Activated B cell treated with CpG ODN at 0.5 μM for 24 hours (primary cell): ENCODE measurements at regions not wholly inside any gene's neighbourhood (a gene's known extent, or its start where the extent isn't known, plus 50 kb on each side); places are given as distances from the start of the nearest gene placed in this dataset.

Source experiments
- ATAC-seq: fragments of 200-7000 bp; cut with Tn5 transposase; one replicate; pipeline ENCODE4 v1.10.0; 2021; ENCODE audit warnings: low read depth, mild to moderate bottlenecking, moderate library complexity
- CTCF ChIA-PET: fragments of 350-600 bp; sonication (Branson Sonifier 250); formaldehyde crosslinking; loops from one replicate; lab custom pipeline; 2021; ENCODE audit warnings: antibody characterized with exemption; lab: Charles Lee
- POLR2A ChIA-PET: fragments of 350-600 bp; sonication (Branson Sonifier 250); formaldehyde crosslinking; loops from one replicate; lab custom pipeline; 2021; ENCODE audit warnings: antibody characterized with exemption; lab: Charles Lee
- DNase-seq: peaks from one replicate; pipeline ENCODE4 v3.0.0; 2022
- H3K27ac Mint-ChIP-seq: one replicate; pipeline ENCODE4 v1.8.0; 2020; ENCODE audit warnings: mixed read lengths
- H3K27me3 Mint-ChIP-seq: one replicate; pipeline ENCODE4 v1.8.0; 2021; ENCODE audit warnings: mixed read lengths
- H3K36me3 Mint-ChIP-seq: one replicate; pipeline ENCODE4 v1.8.0; 2021; ENCODE audit warnings: low read depth, mixed read lengths
- H3K4me1 Mint-ChIP-seq: one replicate; pipeline ENCODE4 v1.8.0; 2021; ENCODE audit warnings: mixed read lengths
- H3K4me3 Mint-ChIP-seq: one replicate; pipeline ENCODE4 v1.8.0; 2020; ENCODE audit warnings: mild to moderate bottlenecking, mixed read lengths
- H3K9me3 Mint-ChIP-seq: one replicate; pipeline ENCODE4 v1.8.0; 2020; ENCODE audit warnings: mixed read lengths
- intact Hi-C: fragments of 100-400 bp; cut with micrococcal nuclease; formaldehyde crosslinking; loops from one replicate; pipeline ENCODE4 v1.15.1; 2024
- TF ChIP-seq, protein P1 (sequence below): fragments of 200-600 bp; IDR thresholded peaks from one replicate; pipeline ENCODE4 v1.8.0; 2022; ENCODE audit warnings: antibody characterized with exemption, mild to moderate bottlenecking

- H3K36me3 Mint-ChIP-seq = no peaks in the 10 kb centered on the region
- no peaks in the 10 kb centered on the region for H3K27me3 Mint-ChIP-seq
- TF ChIP-seq, protein P1, sequence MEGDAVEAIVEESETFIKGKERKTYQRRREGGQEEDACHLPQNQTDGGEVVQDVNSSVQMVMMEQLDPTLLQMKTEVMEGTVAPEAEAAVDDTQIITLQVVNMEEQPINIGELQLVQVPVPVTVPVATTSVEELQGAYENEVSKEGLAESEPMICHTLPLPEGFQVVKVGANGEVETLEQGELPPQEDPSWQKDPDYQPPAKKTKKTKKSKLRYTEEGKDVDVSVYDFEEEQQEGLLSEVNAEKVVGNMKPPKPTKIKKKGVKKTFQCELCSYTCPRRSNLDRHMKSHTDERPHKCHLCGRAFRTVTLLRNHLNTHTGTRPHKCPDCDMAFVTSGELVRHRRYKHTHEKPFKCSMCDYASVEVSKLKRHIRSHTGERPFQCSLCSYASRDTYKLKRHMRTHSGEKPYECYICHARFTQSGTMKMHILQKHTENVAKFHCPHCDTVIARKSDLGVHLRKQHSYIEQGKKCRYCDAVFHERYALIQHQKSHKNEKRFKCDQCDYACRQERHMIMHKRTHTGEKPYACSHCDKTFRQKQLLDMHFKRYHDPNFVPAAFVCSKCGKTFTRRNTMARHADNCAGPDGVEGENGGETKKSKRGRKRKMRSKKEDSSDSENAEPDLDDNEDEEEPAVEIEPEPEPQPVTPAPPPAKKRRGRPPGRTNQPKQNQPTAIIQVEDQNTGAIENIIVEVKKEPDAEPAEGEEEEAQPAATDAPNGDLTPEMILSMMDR = no peak
- H3K4me3 Mint-ChIP-seq = no peak overlapping the region
- ChIA-PET CTCF (no interaction called here), POLR2A (no interaction called here)
- DNase-seq = no peak
- H3K27ac Mint-ChIP-seq = no peak overlapping the region
- H3K9me3 Mint-ChIP-seq = no peaks in the 10 kb centered on the region
- no peaks in the 10 kb centered on the region for H3K4me1 Mint-ChIP-seq
- intact Hi-C loops = no loop called here
- no peak for ATAC-seq
These were observed 174.0 kb upstream of the SLC27A6 start for GRCh38 chr5:128791312-128791711.

- no peak overlapping the region for H3K4me3 Mint-ChIP-seq
These were observed 168.8 kb upstream of the SLC27A6 start for GRCh38 chr5:128796506-128796905.

GRCh38 chr5:128798871-128799270 lies 166.4 kb upstream of the SLC27A6 start:
- intact Hi-C loops = no loop called here
- no peaks in the 10 kb centered on the region for H3K27me3 Mint-ChIP-seq
- no peak for DNase-seq
- ChIA-PET POLR2A (no interaction called here), CTCF (no interaction called here)
- H3K27ac Mint-ChIP-seq = no peak overlapping the region
- H3K4me3 Mint-ChIP-seq = no peak overlapping the region
- H3K4me1 Mint-ChIP-seq = no peaks in the 10 kb centered on the region
- TF ChIP-seq, protein P1 = no peak
- H3K36me3 Mint-ChIP-seq = no peaks in the 10 kb centered on the region
- ATAC-seq = no peak
- H3K9me3 Mint-ChIP-seq = peaks cover 2% of the 10 kb centered on the region

More at GRCh38 chr5:128796506-128796905, 168.8 kb upstream of the SLC27A6 start:
- intact Hi-C loops = no loop called here
- H3K36me3 Mint-ChIP-seq = no peaks in the 10 kb centered on the region
- DNase-seq = no peak
- H3K27me3 Mint-ChIP-seq = no peaks in the 10 kb centered on the region
- ChIA-PET POLR2A (no interaction called here), CTCF (no interaction called here)
- no peaks in the 10 kb centered on the region for H3K4me1 Mint-ChIP-seq
- TF ChIP-seq, protein P1 = no peak
- no peak overlapping the region for H3K27ac Mint-ChIP-seq
- H3K9me3 Mint-ChIP-seq = peaks cover 2% of the 10 kb centered on the region
- no peak for ATAC-seq

DNA sequence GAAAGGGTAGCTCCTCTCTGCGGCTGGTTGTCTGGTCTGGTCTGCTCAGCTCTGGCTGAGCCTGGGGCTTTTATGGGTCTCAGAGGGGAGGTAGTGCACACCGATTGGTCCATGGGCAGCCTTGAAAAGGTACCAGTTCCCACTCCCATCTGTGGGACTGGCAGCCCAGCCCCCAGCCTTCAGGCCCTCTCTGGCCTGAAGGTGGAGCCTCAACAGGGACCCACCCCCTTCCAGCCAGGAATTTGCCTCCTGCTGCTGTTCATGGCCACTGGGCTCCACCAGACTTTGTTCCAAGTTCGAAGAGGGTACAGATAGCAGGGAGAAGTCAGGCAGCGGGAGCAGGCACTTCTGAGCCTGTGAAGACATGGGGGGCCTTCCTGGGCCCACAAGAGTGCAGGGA lies 165.3 kb upstream of the SLC27A6 start:
- Mint-ChIP-seq H3K9me3 (peaks cover 2% of the 10 kb centered on the region), H3K36me3 (no peaks in the 10 kb centered on the region), H3K27me3 (no peaks in the 10 kb centered on the region), H3K4me3 (no peak overlapping the region), H3K4me1 (no peaks in the 10 kb centered on the region), H3K27ac (no peak overlapping the region)
- TF ChIP-seq, protein P1 = no peak
- no peak for DNase-seq
- intact Hi-C loops = no loop called here
- ChIA-PET CTCF (no interaction called here), POLR2A (no interaction called here)
- no peak for ATAC-seq

- peaks cover 2% of the 10 kb centered on the region for H3K9me3 Mint-ChIP-seq
- POLR2A ChIA-PET = no interaction called here
- intact Hi-C loops = no loop called here
- no peak for ATAC-seq
- DNase-seq = no peak
- CTCF ChIA-PET = no interaction called here
- no peak overlapping the region for H3K4me3 Mint-ChIP-seq
- TF ChIP-seq, protein P1 = no peak
- H3K27me3 Mint-ChIP-seq = no peaks in the 10 kb centered on the region
- H3K27ac Mint-ChIP-seq = no peak overlapping the region
- H3K4me1 Mint-ChIP-seq = no peaks in the 10 kb centered on the region
- no peaks in the 10 kb centered on the region for H3K36me3 Mint-ChIP-seq
These were observed 164.9 kb upstream of the SLC27A6 start for GRCh38 chr5:128800377-128800776.
